ENCODE measurements at regions not wholly inside any gene's neighbourhood (a gene's known extent, or its start where the extent isn't known, plus 50 kb on each side); places are given as distances from the start of the nearest gene placed in this dataset.

- TF ChIP-seq CTCF (IDR thresholded peaks at IDR 0.05): no peak
- TF ChIP-seq POLR2A (IDR thresholded peaks at IDR 0.05; ENCODE audit: low read depth): no peak
- TF ChIP-seq POLR2AphosphoS5 (IDR thresholded peaks at IDR 0.05): no peak
- TF ChIP-seq EP300 (IDR thresholded peaks at IDR 0.05): no peak
Measured at GRCh38 chr5:71938895-71939294, 168.4 kb upstream of the MAP1B start.

Data from esophagus muscularis mucosa (tissue), 4 donors.